ENCODE measurements at regions not wholly inside any gene's neighbourhood (a gene's known extent, or its start where the extent isn't known, plus 50 kb on each side); places are given as distances from the start of the nearest gene placed in this dataset.

DNA sequence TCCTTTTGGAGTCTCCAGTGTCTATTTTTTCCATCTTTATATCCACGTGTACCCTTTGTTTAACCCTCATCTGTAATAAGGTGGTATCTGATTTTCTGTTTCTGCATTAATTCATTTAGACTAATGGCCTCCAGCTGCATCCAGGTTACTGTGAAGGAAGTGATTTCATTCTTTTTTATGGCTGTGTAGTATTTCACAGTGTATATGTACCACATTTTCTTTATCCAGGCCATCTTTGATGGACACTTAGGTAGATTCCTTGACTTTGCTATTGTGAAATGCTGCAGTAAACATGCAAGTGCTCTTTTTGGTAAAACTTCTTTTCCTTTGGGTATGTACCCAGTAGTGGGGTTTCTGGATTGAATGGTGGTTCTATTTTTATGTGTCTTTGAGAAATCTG is 128.0 kb upstream of the MTPN start:
- Histone ChIP-seq H3K9me3 (ENCODE audit: insufficient read depth, low read depth, low read length) (no peaks in the 10 kb centered on the region), H4K20me1 (ENCODE audit: insufficient read depth, low read length, poor library complexity, severe bottlenecking) (no peaks in the 10 kb centered on the region), H3K9ac (ENCODE audit: low read depth, low read length, poor library complexity, severe bottlenecking) (no peak overlapping the region), H3K4me1 (ENCODE audit: insufficient read depth, low read length, poor library complexity, severe bottlenecking) (no peaks in the 10 kb centered on the region), H3K27me3 (ENCODE audit: insufficient read depth, low read length, poor library complexity, severe bottlenecking) (no peaks in the 10 kb centered on the region), H3K36me3 (ENCODE audit: insufficient read depth, low read length) (no peaks in the 10 kb centered on the region), H3K4me2 (ENCODE audit: low read depth, low read length, poor library complexity, severe bottlenecking) (no peak overlapping the region), H3K9me2 (replicated peaks; ENCODE audit: low read depth, low read length) (no peaks in the 10 kb centered on the region), H3F3A (ENCODE audit: low read depth) (no peaks in the 10 kb centered on the region), H2AFZ (ENCODE audit: low read length) (no peak overlapping the region), H3K79me2 (ENCODE audit: insufficient read depth, low read length) (no peaks in the 10 kb centered on the region), H3K4me3 (ENCODE audit: low read length, poor library complexity, severe bottlenecking) (no peak overlapping the region)
- TF ChIP-seq CTCF (conservative IDR thresholded peaks at IDR 0.05; ENCODE audit: low read length) (no peak), EZH2phosphoT487 (IDR thresholded peaks at IDR 0.05; ENCODE audit: borderline replicate concordance) (no peak)

DNA sequence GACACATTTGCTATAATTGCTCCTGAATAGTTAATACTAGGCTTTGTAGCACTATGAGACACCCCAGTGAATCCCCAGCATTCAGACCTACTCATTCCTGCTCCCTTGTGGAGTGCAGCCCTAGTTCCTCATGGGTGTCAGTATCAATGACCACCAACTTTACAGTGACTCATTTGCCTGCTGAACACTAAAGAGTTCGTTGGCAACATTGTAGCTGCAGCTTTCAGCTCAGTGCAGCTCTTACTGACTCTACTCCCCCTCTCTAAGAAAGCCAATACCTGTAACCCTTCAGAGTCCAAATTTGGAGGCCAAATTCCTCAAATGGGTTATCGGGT is 127.1 kb upstream of the MTPN start:
- no peak overlapping the region for H3K4me2 ChIP-seq (ENCODE audit: low read depth, low read length, poor library complexity, severe bottlenecking)
- no peaks in the 10 kb centered on the region for H4K20me1 ChIP-seq (ENCODE audit: insufficient read depth, low read length, poor library complexity, severe bottlenecking)
- H3K9me2 ChIP-seq (replicated peaks; ENCODE audit: low read depth, low read length) = no peaks in the 10 kb centered on the region
- H3K9me3 ChIP-seq (ENCODE audit: insufficient read depth, low read depth, low read length) = no peaks in the 10 kb centered on the region
- no peaks in the 10 kb centered on the region for H3F3A ChIP-seq (ENCODE audit: low read depth)
- H3K27me3 ChIP-seq (ENCODE audit: insufficient read depth, low read length, poor library complexity, severe bottlenecking) = no peaks in the 10 kb centered on the region
- no peak overlapping the region for H3K9ac ChIP-seq (ENCODE audit: low read depth, low read length, poor library complexity, severe bottlenecking)
- H3K4me3 ChIP-seq (ENCODE audit: low read length, poor library complexity, severe bottlenecking) = no peak overlapping the region
- no peak overlapping the region for H2AFZ ChIP-seq (ENCODE audit: low read length)
- H3K79me2 ChIP-seq (ENCODE audit: insufficient read depth, low read length) = no peaks in the 10 kb centered on the region
- no peaks in the 10 kb centered on the region for H3K36me3 ChIP-seq (ENCODE audit: insufficient read depth, low read length)
- H3K4me1 ChIP-seq (ENCODE audit: insufficient read depth, low read length, poor library complexity, severe bottlenecking) = no peaks in the 10 kb centered on the region
- TF ChIP-seq CTCF (conservative IDR thresholded peaks at IDR 0.05; ENCODE audit: low read length) = no peak
- no peak for TF ChIP-seq EZH2phosphoT487 (IDR thresholded peaks at IDR 0.05; ENCODE audit: borderline replicate concordance)

DNA sequence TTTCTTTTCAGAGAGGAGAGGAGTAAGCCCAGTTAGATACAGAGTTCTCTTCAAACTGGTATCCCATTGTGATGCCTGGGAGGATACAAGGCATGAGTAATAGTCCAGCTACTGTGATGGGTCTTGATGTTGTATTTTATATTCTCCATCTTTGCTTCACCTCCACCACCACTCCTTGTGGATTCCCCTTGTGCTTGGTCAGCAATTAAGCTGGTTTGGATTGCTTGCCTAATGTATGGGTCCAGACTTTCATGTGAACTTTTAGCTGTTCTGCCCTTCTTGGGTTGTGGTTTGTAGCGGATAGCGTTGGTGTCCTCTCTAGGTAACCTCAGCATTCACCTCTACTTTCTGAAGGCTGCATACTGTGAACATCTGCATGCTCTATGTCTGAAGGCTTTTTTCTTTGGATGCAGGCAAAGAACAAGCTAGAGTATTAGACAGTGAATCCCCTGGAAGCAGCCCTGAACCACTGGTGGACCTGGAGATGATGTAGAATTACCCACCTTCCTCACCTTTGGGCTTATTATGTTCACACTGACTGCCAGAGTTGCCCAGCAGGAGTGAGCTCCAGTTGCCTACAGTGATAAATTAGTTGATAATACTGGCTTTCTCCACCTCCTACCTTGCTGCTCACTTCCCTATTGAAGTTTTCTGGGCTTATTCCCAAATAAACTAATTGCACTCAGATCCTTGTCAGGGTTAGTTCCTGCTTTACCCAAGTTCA is 126.5 kb upstream of the MTPN start:
- Histone ChIP-seq H3K4me1 (ENCODE audit: insufficient read depth, low read length, poor library complexity, severe bottlenecking) (no peaks in the 10 kb centered on the region), H3K36me3 (ENCODE audit: insufficient read depth, low read length) (no peaks in the 10 kb centered on the region), H3K79me2 (ENCODE audit: insufficient read depth, low read length) (no peaks in the 10 kb centered on the region), H3K4me2 (ENCODE audit: low read depth, low read length, poor library complexity, severe bottlenecking) (no peak overlapping the region), H3F3A (ENCODE audit: low read depth) (no peaks in the 10 kb centered on the region), H3K9me2 (replicated peaks; ENCODE audit: low read depth, low read length) (no peaks in the 10 kb centered on the region), H3K4me3 (ENCODE audit: low read length, poor library complexity, severe bottlenecking) (no peak overlapping the region), H4K20me1 (ENCODE audit: insufficient read depth, low read length, poor library complexity, severe bottlenecking) (no peaks in the 10 kb centered on the region), H3K9me3 (ENCODE audit: insufficient read depth, low read depth, low read length) (no peaks in the 10 kb centered on the region), H3K27me3 (ENCODE audit: insufficient read depth, low read length, poor library complexity, severe bottlenecking) (no peaks in the 10 kb centered on the region), H2AFZ (ENCODE audit: low read length) (no peak overlapping the region), H3K9ac (ENCODE audit: low read depth, low read length, poor library complexity, severe bottlenecking) (no peak overlapping the region)
- TF ChIP-seq CTCF (conservative IDR thresholded peaks at IDR 0.05; ENCODE audit: low read length) (no peak), EZH2phosphoT487 (IDR thresholded peaks at IDR 0.05; ENCODE audit: borderline replicate concordance) (no peak)

Data from Loucy (cell line).